ENCODE measurements at regions not wholly inside any gene's neighbourhood (a gene's known extent, or its start where the extent isn't known, plus 50 kb on each side); places are given as distances from the start of the nearest gene placed in this dataset.

GRCh38 chr3:135908737-135909136, 56.8 kb upstream of the PPP2R3A start:
- no peak for DNase-seq

GRCh38 chr3:135911110-135911509, 54.4 kb upstream of the PPP2R3A start:
- no peak for DNase-seq

- no peak for DNase-seq
Measured at GRCh38 chr3:135915206-135915605, 50.3 kb upstream of the PPP2R3A start.
